ENCODE measurements at regions not wholly inside any gene's neighbourhood (a gene's known extent, or its start where the extent isn't known, plus 50 kb on each side); places are given as distances from the start of the nearest gene placed in this dataset.

GRCh38 chr19:27905074-27905473 lies 1307.9 kb downstream of the UQCRFS1 start:
- Histone ChIP-seq H3K36me3 (ENCODE audit: control insufficient read depth in 2 of 2, insufficient read depth in 1 of 2, low read length in 2 of 2) (no peaks in the 10 kb centered on the region), H3K4me1 (ENCODE audit: control insufficient read depth, insufficient read depth, low read length) (no peaks in the 10 kb centered on the region), H3K9me3 (ENCODE audit: control insufficient read depth, insufficient read depth, low read depth, low read length) (no peaks in the 10 kb centered on the region; the same call in 1 of the 2 replicates), H3K27ac (ENCODE audit: extremely low read depth, low read depth, low read length) (no peak overlapping the region), H3K4me3 (ENCODE audit: low read depth, low read length) (no peak overlapping the region)
- TF ChIP-seq KLF16 (tag by site-specific recombination; IDR thresholded peaks at IDR 0.05) (no peak), ZSCAN4 (tag by site-specific recombination; IDR thresholded peaks at IDR 0.05) (no peak), ZNF621 (tag by site-specific recombination; IDR thresholded peaks at IDR 0.05) (no peak), ZNF292 (tag by site-specific recombination; IDR thresholded peaks at IDR 0.05; ENCODE audit: borderline replicate concordance, low read depth) (no peak)
- ChIA-PET CTCF (no interaction called here), POLR2A (no interaction called here)

- H3K27ac ChIP-seq (ENCODE audit: extremely low read depth, low read depth, low read length): no peak overlapping the region
- no peak for TF ChIP-seq ZNF16 (tag by site-specific recombination; IDR thresholded peaks at IDR 0.05; ENCODE audit: low read depth)
- no peak for TF ChIP-seq BCL6B (tag by site-specific recombination; IDR thresholded peaks at IDR 0.05)
- no peak for TF ChIP-seq ZBTB8A (tag by site-specific recombination; IDR thresholded peaks at IDR 0.05)
- no peak for TF ChIP-seq ZNF449 (tag by site-specific recombination; IDR thresholded peaks at IDR 0.05)
- no peak for TF ChIP-seq ZNF560 (tag by site-specific recombination; IDR thresholded peaks at IDR 0.05; ENCODE audit: borderline replicate concordance)
- no peak for TF ChIP-seq HIC1 (tag by site-specific recombination; IDR thresholded peaks at IDR 0.05)
- no peak for TF ChIP-seq ZNF292 (tag by site-specific recombination; IDR thresholded peaks at IDR 0.05; ENCODE audit: borderline replicate concordance, low read depth)
- TF ChIP-seq ZNF112 (tag by site-specific recombination; IDR thresholded peaks at IDR 0.05): no peak
- TF ChIP-seq ZNF132 (tag by site-specific recombination; IDR thresholded peaks at IDR 0.05; ENCODE audit: borderline replicate concordance): no peak
- POLR2A ChIA-PET: no interaction called here
Observed at GRCh38 chr19:27901078-27901477, 1311.9 kb downstream of the UQCRFS1 start.

GRCh38 chr19:27896091-27896490 lies 1316.9 kb downstream of the UQCRFS1 start:
- H3K4me3 ChIP-seq (ENCODE audit: low read depth, low read length): no peak overlapping the region
- ChIA-PET CTCF (interaction anchor here (0.5 to 1.5 kb wide), 2 partner anchors 15 to 122 kb away, joined by 3 to 4 read pairs; no protein-coding TSS in a partner anchor), POLR2A (interaction anchor here (1.2 kb wide), 1 partner anchor 10 kb away, joined by 3 read pairs; no protein-coding TSS in a partner anchor)
- no peaks in the 10 kb centered on the region for H3K4me1 ChIP-seq (ENCODE audit: control insufficient read depth, insufficient read depth, low read length)
- H3K36me3 ChIP-seq (ENCODE audit: control insufficient read depth in 2 of 2, insufficient read depth in 1 of 2, low read length in 2 of 2): no peaks in the 10 kb centered on the region
- no peaks in the 10 kb centered on the region; the same call in 1 of the 2 replicates for H3K9me3 ChIP-seq (ENCODE audit: control insufficient read depth, insufficient read depth, low read depth, low read length)
- H3K27ac ChIP-seq (ENCODE audit: extremely low read depth, low read depth, low read length): no peak overlapping the region
- no peak for TF ChIP-seq ZIC2 (tag by site-specific recombination; IDR thresholded peaks at IDR 0.05)
- no peak for TF ChIP-seq ZNF768 (tag by site-specific recombination; IDR thresholded peaks at IDR 0.05)
- no peak for TF ChIP-seq ATF2 (tag by site-specific recombination; IDR thresholded peaks at IDR 0.05; ENCODE audit: low read depth)
- no peak for TF ChIP-seq CTCF (tag by site-specific recombination; IDR thresholded peaks at IDR 0.05)
- no peak for TF ChIP-seq GLIS2 (tag by site-specific recombination; IDR thresholded peaks at IDR 0.05)
- TF ChIP-seq ZNF335 (tag by site-specific recombination; conservative IDR thresholded peaks at IDR 0.05): no peak
- no peak for TF ChIP-seq REPIN1 (tag by site-specific recombination; IDR thresholded peaks at IDR 0.05; ENCODE audit: low read depth)
- no peak for TF ChIP-seq ZNF214 (tag by site-specific recombination; IDR thresholded peaks at IDR 0.05; ENCODE audit: borderline replicate concordance)
- no peak for TF ChIP-seq ZBTB7A (tag by site-specific recombination; IDR thresholded peaks at IDR 0.05; ENCODE audit: low read depth)
- no peak for TF ChIP-seq ZNF239 (tag by site-specific recombination; IDR thresholded peaks at IDR 0.05)

More at GRCh38 chr19:27901078-27901477, 1311.9 kb downstream of the UQCRFS1 start:
- Histone ChIP-seq H3K9me3 (ENCODE audit: control insufficient read depth, insufficient read depth, low read depth, low read length) (no peaks in the 10 kb centered on the region; the same call in 1 of the 2 replicates), H3K36me3 (ENCODE audit: control insufficient read depth in 2 of 2, insufficient read depth in 1 of 2, low read length in 2 of 2) (no peaks in the 10 kb centered on the region), H3K4me1 (ENCODE audit: control insufficient read depth, insufficient read depth, low read length) (no peaks in the 10 kb centered on the region), H3K4me3 (ENCODE audit: low read depth, low read length) (no peak overlapping the region)
- CTCF ChIA-PET: no interaction called here
